ENCODE measurements at regions not wholly inside any gene's neighbourhood (a gene's known extent, or its start where the extent isn't known, plus 50 kb on each side); places are given as distances from the start of the nearest gene placed in this dataset.
"Not testable (repeated sequence)": the region's sequence is repeated elsewhere in the genome, so short reads cannot be mapped to it uniquely, and the experiment has no call there.

GRCh38 chr6:63515227-63515626 lies 57.1 kb upstream of the LOC128125822 start:
- DNase-seq (ENCODE audit: low read depth in 1 of 2, low spot score in 1 of 2); H3K4me3 ChIP-seq; ATAC-seq; FAIRE-seq; H3K9me3 ChIP-seq: not testable (repeated sequence)
- POLR2A ChIA-PET, result interaction anchor here (1.8 kb wide), 1 partner anchor 74 kb away, joined by 12 read pairs; no protein-coding TSS in a partner anchor
- CTCF ChIA-PET, result interaction anchor here (0.7 to 1.7 kb wide), 2 partner anchors 49 to 73 kb away, joined by 3 to 6 read pairs; no protein-coding TSS in a partner anchor
- H3K27ac ChIP-seq, result peak overlapping the region; percentile 81 to 89
- WGBS (ENCODE audit: missing lambda C conversion rate), result 89% methylated on average over 5 of the region's 5 CpGs
- H3K4me2 ChIP-seq, result peak overlapping the region; percentile 63
- H3K4me1 ChIP-seq, result peaks cover 77% of the 10 kb centered on the region

- peak; percentile 65 to 66 for ATAC-seq
- CTCF ChIA-PET, result interaction anchor here (0.8 to 1.7 kb wide), 2 partner anchors 75 to 164 kb away, joined by 3 to 6 read pairs; no protein-coding TSS in a partner anchor
- WGBS (ENCODE audit: missing lambda C conversion rate), result 46% methylated on average over 2 of the region's 2 CpGs
Observed at GRCh38 chr6:63516186-63516944, 55.9 kb upstream of the LOC128125822 start.

More at GRCh38 chr6:63516186-63516944, 55.9 kb upstream of the LOC128125822 start:
- peak in 1 of 2 experiments; percentile 86 for DNase-seq (ENCODE audit: low read depth in 1 of 2, low spot score in 1 of 2)
- no peaks in the 10 kb centered on the region for H3K9me3 ChIP-seq
- POLR2A ChIA-PET, result interaction anchor here (1.8 kb wide), 1 partner anchor 75 kb away, joined by 12 read pairs; no protein-coding TSS in a partner anchor
- TF ChIP-seq REST (IDR thresholded peaks at IDR 0.05) (no peak), JUN (IDR thresholded peaks at IDR 0.05) (peak; percentile 63 to 71; a peak in 4 of 5 replicates), MYC (IDR thresholded peaks at IDR 0.05; ENCODE audit: borderline replicate concordance, low read length) (no peak), E2F6 (IDR thresholded peaks at IDR 0.05; ENCODE audit: borderline replicate concordance, low read depth) (no peak), ESRRA (IDR thresholded peaks at IDR 0.05; ENCODE audit: borderline replicate concordance, low read length) (no peak), RARB (CRISPR knock-in tag; IDR thresholded peaks at IDR 0.05) (0 out of 2 replicates have a peak, but pooled peaks have one; percentile 46), HDAC2 (IDR thresholded peaks at IDR 0.05) (no peak), TFCP2L1 (CRISPR knock-in tag; IDR thresholded peaks at IDR 0.05) (no peak), HES2 (IDR thresholded peaks at IDR 0.05) (peak; percentile 35; the same call in 1 of the 2 replicates), HEYL (CRISPR knock-in tag; IDR thresholded peaks at IDR 0.05) (no peak), FOSL2 (IDR thresholded peaks at IDR 0.05) (peak; percentile 38; the same call in 1 of the 2 replicates), FOSL2 (CRISPR knock-in tag; IDR thresholded peaks at IDR 0.05) (peak; percentile 75), CBX2 (IDR thresholded peaks at IDR 0.05; ENCODE audit: borderline replicate concordance, low read depth) (no peak), GATA3 (IDR thresholded peaks at IDR 0.05; ENCODE audit: borderline replicate concordance) (peak; percentile 80), ZNF302 (CRISPR knock-in tag; IDR thresholded peaks at IDR 0.05) (no peak), EHF (CRISPR knock-in tag; IDR thresholded peaks at IDR 0.05) (no peak), CEBPB (IDR thresholded peaks at IDR 0.05) (peak; percentile 81 to 87), JUNB (IDR thresholded peaks at IDR 0.05) (peak; percentile 74), PBX3 (IDR thresholded peaks at IDR 0.05) (no peak), BCL3 (IDR thresholded peaks at IDR 0.05) (peak; percentile 65; the same call in 2 of the 3 replicates), SMC3 (IDR thresholded peaks at IDR 0.05) (peak; percentile 37), EP300 (IDR thresholded peaks at IDR 0.05) (peak; percentile 78 to 91; a peak in 4 of 5 replicates), RAD21 (conservative IDR thresholded peaks at IDR 0.05 in 1 of 2, IDR thresholded peaks at IDR 0.05 in 1 of 2) (peak; percentile 13 to 40; a peak in 3 of 5 replicates), RCOR1 (IDR thresholded peaks at IDR 0.05; ENCODE audit: low read depth, low read length) (no peak), MAFK (IDR thresholded peaks at IDR 0.05; ENCODE audit: partially characterized antibody) (peak; percentile 26), CHD2 (IDR thresholded peaks at IDR 0.05; ENCODE audit: low read length, partially characterized antibody) (no peak)
- peak overlapping the region; percentile 63 for H3K4me2 ChIP-seq
- no peak overlapping the region for H3K4me3 ChIP-seq
- H3K4me1 ChIP-seq, result peaks cover 73% of the 10 kb centered on the region
- peak; percentile 7 for FAIRE-seq
- peak overlapping the region; percentile 81 to 90 for H3K27ac ChIP-seq

All from A549 (cell line).